ENCODE measurements at regions not wholly inside any gene's neighbourhood (a gene's known extent, or its start where the extent isn't known, plus 50 kb on each side); places are given as distances from the start of the nearest gene placed in this dataset.

DNA sequence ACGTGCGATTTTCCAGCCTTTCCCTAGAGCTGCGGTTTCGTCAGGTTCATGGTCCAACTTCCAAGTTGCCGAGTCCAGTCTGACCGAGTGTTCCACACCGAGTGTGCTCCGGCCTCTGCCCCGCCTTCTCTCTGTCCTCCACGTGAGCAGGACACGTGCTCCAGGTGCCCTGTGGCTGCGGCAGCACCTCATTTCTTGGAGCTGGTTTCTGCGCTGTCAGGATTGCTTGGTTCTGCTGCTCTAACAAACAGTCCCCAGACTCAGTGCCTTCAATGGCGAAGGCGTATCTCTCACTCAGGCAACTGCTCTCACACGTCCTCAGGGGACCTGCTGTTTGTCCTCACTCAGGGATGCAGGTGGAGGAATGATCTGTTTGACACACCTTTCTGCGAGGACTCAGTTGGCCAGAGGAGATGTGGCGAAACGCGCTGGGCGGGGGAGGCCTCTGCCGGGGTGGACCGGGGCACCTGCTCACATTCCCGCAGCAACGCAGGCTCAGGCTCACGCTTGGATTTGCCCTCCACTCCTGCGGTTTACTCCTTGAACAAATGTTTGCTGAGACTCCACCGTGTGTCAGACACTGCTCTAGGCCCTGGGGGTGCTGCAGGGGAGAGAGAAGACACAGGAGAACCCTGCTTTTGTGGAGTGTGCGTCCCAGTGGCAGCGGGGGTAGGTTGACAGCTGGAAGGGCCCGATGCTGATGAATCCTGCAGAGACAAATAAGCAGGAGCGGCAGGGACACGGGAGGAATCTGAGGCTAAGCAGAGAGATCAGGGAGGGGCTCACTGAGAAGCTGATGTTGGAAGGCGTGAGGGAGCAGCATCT, 63.4 kb upstream of the FBRSL1 start:
- no peak for TF ChIP-seq Cebpa-rat (IDR thresholded peaks at IDR 0.05)
- H3K4me1 ChIP-seq = peaks cover 98% of the 10 kb centered on the region
- H3K36me3 ChIP-seq = peaks cover 16% of the 10 kb centered on the region; the same call in 1 of the 2 replicates
- no peak overlapping the region for H3K4me3 ChIP-seq
- peaks cover 22% of the 10 kb centered on the region for H3K9me3 ChIP-seq
- H3K27me3 ChIP-seq = no peaks in the 10 kb centered on the region
- H3K9ac ChIP-seq = no peak overlapping the region
- H4K20me1 ChIP-seq = no peaks in the 10 kb centered on the region
- peak overlapping the region; percentile 80 for H3K4me2 ChIP-seq
- H3K27ac ChIP-seq = peak overlapping the region; percentile 85

DNA sequence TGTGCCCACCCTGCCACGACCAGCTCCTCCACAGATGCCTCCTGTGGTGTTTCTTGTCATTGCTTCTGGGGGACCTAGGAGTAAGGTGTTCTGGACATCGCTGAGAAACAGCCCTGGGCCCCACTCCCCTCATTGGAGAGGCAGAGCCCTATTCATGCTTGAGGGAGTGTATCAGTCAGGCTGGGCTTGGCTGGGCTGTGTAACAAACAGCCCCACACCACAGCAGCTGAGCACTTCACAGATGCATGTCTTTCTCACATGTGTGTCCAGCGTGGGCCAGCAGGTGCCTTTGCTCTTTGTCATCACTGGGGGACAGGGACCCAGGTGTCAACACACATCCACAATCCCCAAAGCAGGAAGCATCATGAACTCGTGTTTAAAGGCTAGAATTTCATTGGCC, 65.1 kb upstream of the FBRSL1 start:
- Histone ChIP-seq H4K20me1 (no peaks in the 10 kb centered on the region), H3K9me3 (peaks cover 22% of the 10 kb centered on the region), H3K27ac (peak overlapping the region; percentile 85), H3K27me3 (no peaks in the 10 kb centered on the region), H3K4me3 (peak overlapping the region; percentile 23; the same call in 1 of the 2 replicates), H3K9ac (peak overlapping the region; percentile 67; the same call in 1 of the 2 replicates), H3K4me2 (peak overlapping the region; percentile 80), H3K4me1 (peaks cover 98% of the 10 kb centered on the region), H3K36me3 (peaks cover 16% of the 10 kb centered on the region; the same call in 1 of the 2 replicates)
- no peak for TF ChIP-seq Cebpa-rat (IDR thresholded peaks at IDR 0.05)

- peak overlapping the region; percentile 41; the same call in 1 of the 2 replicates for H3K4me3 ChIP-seq
- H3K27me3 ChIP-seq = no peaks in the 10 kb centered on the region
- H3K9me3 ChIP-seq = peaks cover 22% of the 10 kb centered on the region
- H3K9ac ChIP-seq = peak overlapping the region; percentile 67; the same call in 1 of the 2 replicates
- no peak for TF ChIP-seq Cebpa-rat (IDR thresholded peaks at IDR 0.05)
- peaks cover 98% of the 10 kb centered on the region for H3K4me1 ChIP-seq
- H4K20me1 ChIP-seq = no peaks in the 10 kb centered on the region
- H3K4me2 ChIP-seq = peak overlapping the region; percentile 80
- H3K36me3 ChIP-seq = peaks cover 16% of the 10 kb centered on the region; the same call in 1 of the 2 replicates
- H3K27ac ChIP-seq = peak overlapping the region; percentile 85
Observed at GRCh38 chr12:132423820-132424645, 65.9 kb upstream of the FBRSL1 start.

DNA sequence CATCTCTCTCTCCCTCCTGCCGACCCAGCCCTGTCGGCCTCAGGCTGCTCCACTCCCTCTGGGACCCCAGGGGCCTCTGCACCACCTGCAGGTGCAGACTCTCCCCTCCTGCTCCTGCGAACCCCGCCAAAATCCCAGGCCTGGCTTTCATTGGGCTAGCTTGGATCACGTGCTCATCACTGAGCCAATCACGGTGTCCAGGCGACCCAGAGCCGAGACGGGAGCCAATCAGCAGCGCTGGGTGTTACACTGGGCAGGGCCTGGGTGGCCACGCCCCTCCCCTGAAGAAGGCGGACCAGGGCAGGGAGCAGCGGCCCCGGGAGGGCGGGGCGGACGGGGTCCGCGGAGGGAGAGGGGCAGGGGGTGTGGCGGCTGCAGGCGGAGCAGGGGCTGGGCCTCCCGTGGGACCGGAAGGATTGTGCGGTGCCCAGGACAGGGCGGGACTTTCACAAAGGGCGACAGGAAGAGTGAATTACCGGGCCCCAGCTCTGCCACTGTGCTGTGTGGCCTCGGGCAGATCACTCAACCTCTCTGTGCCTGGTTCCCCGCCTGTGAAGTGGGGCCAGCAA, 66.6 kb upstream of the FBRSL1 start:
- peaks cover 98% of the 10 kb centered on the region for H3K4me1 ChIP-seq
- H3K4me2 ChIP-seq = peak overlapping the region; percentile 80
- no peaks in the 10 kb centered on the region for H3K27me3 ChIP-seq
- peak overlapping the region; percentile 41; the same call in 1 of the 2 replicates for H3K4me3 ChIP-seq
- no peaks in the 10 kb centered on the region for H4K20me1 ChIP-seq
- TF ChIP-seq Cebpa-rat (IDR thresholded peaks at IDR 0.05) = no peak
- peak overlapping the region; percentile 85 for H3K27ac ChIP-seq
- peaks cover 16% of the 10 kb centered on the region; the same call in 1 of the 2 replicates for H3K36me3 ChIP-seq
- H3K9ac ChIP-seq = peak overlapping the region; percentile 67; the same call in 1 of the 2 replicates
- H3K9me3 ChIP-seq = peaks cover 22% of the 10 kb centered on the region

- Histone ChIP-seq H3K27ac (peak overlapping the region; percentile 73), H3K4me3 (no peak overlapping the region), H3K4me1 (peaks cover 98% of the 10 kb centered on the region), H4K20me1 (no peaks in the 10 kb centered on the region), H3K27me3 (no peaks in the 10 kb centered on the region), H3K36me3 (peaks cover 16% of the 10 kb centered on the region; the same call in 1 of the 2 replicates), H3K9ac (peak overlapping the region; percentile 57), H3K9me3 (peaks cover 22% of the 10 kb centered on the region), H3K4me2 (peak overlapping the region; percentile 80)
- no peak for TF ChIP-seq Cebpa-rat (IDR thresholded peaks at IDR 0.05)
Observed at GRCh38 chr12:132422381-132423043, 67.4 kb upstream of the FBRSL1 start.

DNA sequence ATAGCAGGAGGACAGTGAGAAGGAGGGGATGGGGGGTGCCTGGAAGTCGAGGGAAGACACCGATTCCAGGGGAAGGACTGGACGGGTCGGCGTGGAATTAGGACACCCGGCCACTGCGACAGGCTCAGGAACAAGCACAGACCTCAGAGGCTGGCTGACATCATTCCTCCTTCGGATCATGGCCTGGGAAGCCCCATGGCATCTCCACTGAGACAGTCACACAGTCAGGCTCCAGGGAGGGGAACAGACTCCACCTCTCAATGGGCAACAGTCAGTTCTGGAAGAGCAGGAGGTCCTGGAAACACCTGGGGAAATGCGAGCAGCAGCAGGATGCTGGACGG, 67.9 kb upstream of the FBRSL1 start:
- Histone ChIP-seq H4K20me1 (no peaks in the 10 kb centered on the region), H3K27ac (peak overlapping the region; percentile 73), H3K9ac (peak overlapping the region; percentile 57), H3K36me3 (peaks cover 16% of the 10 kb centered on the region; the same call in 1 of the 2 replicates), H3K4me1 (peaks cover 99% of the 10 kb centered on the region), H3K4me3 (no peak overlapping the region), H3K4me2 (peak overlapping the region; percentile 80), H3K27me3 (no peaks in the 10 kb centered on the region), H3K9me3 (peaks cover 22% of the 10 kb centered on the region)
- no peak for TF ChIP-seq Cebpa-rat (IDR thresholded peaks at IDR 0.05)

DNA sequence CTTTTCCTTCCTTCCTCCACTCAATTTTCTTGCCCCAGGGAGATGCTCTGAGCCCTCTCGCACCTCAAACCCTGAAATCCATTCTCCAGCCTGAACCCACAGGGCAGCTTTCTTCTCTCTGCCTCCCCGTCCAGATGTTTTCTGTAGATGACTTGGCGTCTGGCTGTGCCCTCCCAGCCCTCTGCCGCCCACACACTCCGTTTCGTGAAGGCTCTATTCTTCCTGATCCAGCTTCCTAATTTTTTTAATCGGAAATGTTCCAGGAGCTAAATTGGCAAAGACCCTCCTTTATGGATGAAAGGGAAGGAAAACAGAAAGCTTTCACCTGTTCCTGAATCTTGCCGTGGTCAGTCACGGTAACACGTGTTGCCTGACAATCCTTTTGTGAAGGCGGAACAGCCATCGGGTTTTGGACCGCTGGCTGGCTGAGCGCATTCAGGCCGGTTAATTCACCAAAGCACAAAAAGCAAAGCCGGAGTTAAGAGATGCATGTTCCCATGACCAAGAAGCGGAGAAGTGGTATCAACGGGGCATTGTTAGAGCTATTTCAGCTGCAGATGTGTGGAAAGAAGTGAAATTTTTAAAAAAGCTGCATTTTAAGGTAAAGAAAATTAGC, 70.2 kb upstream of the FBRSL1 start:
- no peak overlapping the region for H3K9ac ChIP-seq
- H3K9me3 ChIP-seq = peaks cover 2% of the 10 kb centered on the region
- no peaks in the 10 kb centered on the region for H3K27me3 ChIP-seq
- H3K4me3 ChIP-seq = no peak overlapping the region
- peaks cover 96% of the 10 kb centered on the region for H3K4me1 ChIP-seq
- no peaks in the 10 kb centered on the region for H4K20me1 ChIP-seq
- H3K27ac ChIP-seq = no peak overlapping the region
- H3K36me3 ChIP-seq = no peaks in the 10 kb centered on the region
- TF ChIP-seq Cebpa-rat (IDR thresholded peaks at IDR 0.05) = no peak
- peak overlapping the region; percentile 75 for H3K4me2 ChIP-seq

DNA sequence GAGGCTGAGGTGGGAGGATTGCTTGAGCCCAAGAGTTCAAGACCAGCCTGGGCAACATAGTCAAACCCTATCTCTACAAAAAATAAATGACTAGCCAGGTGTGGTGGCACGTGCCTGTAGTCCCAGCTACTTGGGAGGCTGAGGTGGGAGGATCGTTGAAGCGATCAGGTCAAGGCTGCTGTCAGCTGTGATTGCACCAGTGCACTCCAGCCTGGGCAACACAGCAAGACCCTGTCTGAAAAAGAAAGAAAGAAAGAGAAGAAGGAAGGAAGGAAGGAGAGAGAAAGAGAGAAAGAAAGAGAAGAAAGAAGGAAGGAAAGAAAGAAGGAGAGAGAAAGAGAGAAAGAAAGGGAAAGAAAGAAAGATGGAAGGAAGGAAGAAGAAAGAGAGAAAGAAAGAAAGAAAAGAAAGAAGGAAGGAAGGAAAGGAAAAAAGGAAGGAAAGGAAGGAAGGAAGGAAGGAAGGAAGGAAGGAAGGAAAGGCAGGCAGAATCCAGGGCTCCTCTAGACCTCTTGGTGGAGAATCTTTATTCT, 71.5 kb upstream of the FBRSL1 start:
- Histone ChIP-seq H3K4me2 (peak overlapping the region; percentile 75), H3K4me3 (no peak overlapping the region), H3K27ac (no peak overlapping the region), H4K20me1 (no peaks in the 10 kb centered on the region), H3K9ac (no peak overlapping the region), H3K9me3 (no peaks in the 10 kb centered on the region), H3K4me1 (peaks cover 95% of the 10 kb centered on the region), H3K36me3 (no peaks in the 10 kb centered on the region), H3K27me3 (no peaks in the 10 kb centered on the region)
- no peak for TF ChIP-seq Cebpa-rat (IDR thresholded peaks at IDR 0.05)

Measured in BLaER1 (cell line).